CD4-positive, CD25-positive, alpha-beta regulatory T cell (primary cell): ENCODE measurements at regions not wholly inside any gene's neighbourhood (a gene's known extent, or its start where the extent isn't known, plus 50 kb on each side); places are given as distances from the start of the nearest gene placed in this dataset.

Source experiments
- ATAC-seq, 2 donors: fragments of 150-1000 bp; cut with Tn5 transposase; one replicate each; pipeline ENCODE4 v1.10.0; 2021; ENCODE audit warnings: low read depth in 2 of 2, moderate number of reproducible peaks in 2 of 2, moderate library complexity in 1 of 2
- DNase-seq, 3 donors: peaks; one replicate each; pipeline versions ENCODE4 v3.0.0 to v3.0.0-alpha.2; 2012 to 2022; ENCODE audit warnings: mixed read lengths in 1 of 3
- H3K27ac ChIP-seq: one replicate; pipeline ENCODE4 v1.7.0; 2013; ENCODE audit warnings: mild to moderate bottlenecking, low read length; ENCODE audit not compliant: insufficient read depth, poor library complexity, severe bottlenecking
- H3K27me3 ChIP-seq: one replicate; pipeline ENCODE4 v1.7.0; 2013; ENCODE audit warnings: low read length; ENCODE audit not compliant: control insufficient read depth, insufficient read depth
- H3K36me3 ChIP-seq: one replicate; pipeline ENCODE4 v1.7.0; 2013; ENCODE audit warnings: mild to moderate bottlenecking, low read length, moderate library complexity; ENCODE audit not compliant: control insufficient read depth, insufficient read depth
- H3K4me1 ChIP-seq: 2 replicates; pipeline ENCODE4 v1.7.0; 2013; ENCODE audit warnings: mild to moderate bottlenecking, low read length; ENCODE audit not compliant: insufficient read depth, control insufficient read depth, poor library complexity, severe bottlenecking
- H3K4me3 ChIP-seq: one replicate; pipeline ENCODE4 v1.7.0; 2013; ENCODE audit warnings: low read depth, mild to moderate bottlenecking, low read length, moderate library complexity
- H3K9me3 ChIP-seq, 2 experiments: 1 replicate in 1 of 2; 2 replicates in 1 of 2; pipeline ENCODE4 v1.7.0; 2013; ENCODE audit warnings: low read length in 2 of 2, mild to moderate bottlenecking in 1 of 2, moderate library complexity in 1 of 2; ENCODE audit not compliant: control insufficient read depth in 2 of 2
- H3K27ac Mint-ChIP-seq, 3 donors: one replicate each; pipeline ENCODE4 v1.8.0; 2020 to 2022; ENCODE audit warnings: mild to moderate bottlenecking in 3 of 3, mixed read lengths in 3 of 3, moderate library complexity in 2 of 3
- H3K27me3 Mint-ChIP-seq: one replicate; pipeline ENCODE4 v1.8.0; 2022; ENCODE audit warnings: mild to moderate bottlenecking, mixed read lengths
- H3K36me3 Mint-ChIP-seq: one replicate; pipeline ENCODE4 v1.8.0; 2020; ENCODE audit warnings: mixed read lengths
- H3K4me1 Mint-ChIP-seq, 4 donors: one replicate each; pipeline ENCODE4 v1.8.0; 2020 to 2022; ENCODE audit warnings: mixed read lengths in 4 of 4, mild to moderate bottlenecking in 1 of 4
- H3K4me3 Mint-ChIP-seq, 4 donors: one replicate each; pipeline ENCODE4 v1.8.0; 2020 to 2022; ENCODE audit warnings: mild to moderate bottlenecking in 4 of 4, mixed read lengths in 4 of 4, moderate library complexity in 3 of 4
- H3K9me3 Mint-ChIP-seq, 7 donors: one replicate each; pipeline ENCODE4 v1.8.0; 2020 to 2022; ENCODE audit warnings: mixed read lengths in 7 of 7, mild to moderate bottlenecking in 3 of 7, moderate library complexity in 2 of 7

DNA sequence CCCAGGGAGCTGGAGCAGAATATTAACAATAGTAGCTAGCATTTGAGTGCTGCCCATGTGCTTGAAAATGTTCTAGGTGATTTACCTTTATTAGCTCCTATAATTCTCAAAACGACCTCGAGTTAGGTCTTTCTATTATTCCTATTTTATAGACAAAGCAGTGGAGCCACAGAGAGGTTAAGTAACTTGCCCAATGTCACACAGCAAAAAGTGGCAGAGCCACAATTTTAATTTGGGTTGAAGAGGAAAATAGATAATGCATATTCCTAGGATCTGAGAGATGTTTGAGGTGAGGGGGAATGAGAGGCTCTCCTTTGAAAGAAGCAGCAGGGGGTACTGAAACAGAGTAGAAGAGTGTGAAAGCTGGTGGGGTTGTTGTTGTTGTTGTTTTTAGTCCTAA is 354.5 kb upstream of the SLC35B3 start:
- H3K36me3 ChIP-seq: no peaks in the 10 kb centered on the region
- H3K4me3 ChIP-seq: no peak overlapping the region
- H3K27me3 Mint-ChIP-seq: no peaks in the 10 kb centered on the region
- H3K4me3 Mint-ChIP-seq: no peak overlapping the region
- ATAC-seq (no peak), DNase-seq (no peak)
- H3K36me3 Mint-ChIP-seq: no peaks in the 10 kb centered on the region
- no peak overlapping the region for H3K27ac ChIP-seq
- H3K4me1 ChIP-seq: no peaks in the 10 kb centered on the region
- no peaks in the 10 kb centered on the region for H3K27me3 ChIP-seq
- H3K9me3 Mint-ChIP-seq: peaks cover 1 to 16% (median 12%) of the 10 kb centered on the region in 7 donors
- peak overlapping the region in 1 of 3 donors; percentile 50 for H3K27ac Mint-ChIP-seq
- H3K9me3 ChIP-seq: peaks cover 3 to 6% of the 10 kb centered on the region in 2 experiments
- H3K4me1 Mint-ChIP-seq: no peaks in the 10 kb centered on the region

DNA sequence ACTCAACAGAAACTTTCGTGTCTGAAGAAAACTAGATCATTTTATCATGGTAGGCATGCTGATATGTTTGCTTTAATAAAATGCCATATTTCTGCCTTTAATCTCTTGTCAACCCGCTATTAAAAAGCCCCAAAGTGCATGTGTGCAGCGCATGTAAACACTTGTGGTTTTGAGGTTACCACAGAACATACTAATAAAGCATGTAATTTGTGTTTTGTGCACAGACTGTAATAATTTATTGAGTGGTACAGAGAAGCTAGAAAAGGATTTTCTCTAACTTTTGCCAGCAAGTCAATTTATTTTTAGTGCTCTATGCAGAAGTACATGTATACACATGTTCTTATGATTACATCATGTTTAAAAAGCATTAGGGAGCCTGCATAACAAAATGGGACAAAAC is 349.9 kb upstream of the SLC35B3 start:
- H3K27me3 Mint-ChIP-seq: no peaks in the 10 kb centered on the region
- Histone ChIP-seq H3K4me3 (no peak overlapping the region), H3K36me3 (no peaks in the 10 kb centered on the region), H3K27ac (no peak overlapping the region), H3K27me3 (no peaks in the 10 kb centered on the region), H3K9me3 (peaks cover 0 to 3% of the 10 kb centered on the region in 2 experiments), H3K4me1 (no peaks in the 10 kb centered on the region)
- DNase-seq (no peak), ATAC-seq (no peak)
- no peaks in the 10 kb centered on the region for H3K4me1 Mint-ChIP-seq
- no peaks in the 10 kb centered on the region for H3K36me3 Mint-ChIP-seq
- no peak overlapping the region for H3K27ac Mint-ChIP-seq
- H3K4me3 Mint-ChIP-seq: no peak overlapping the region
- peaks cover 0 to 14% (median 5%) of the 10 kb centered on the region in 7 donors for H3K9me3 Mint-ChIP-seq

DNA sequence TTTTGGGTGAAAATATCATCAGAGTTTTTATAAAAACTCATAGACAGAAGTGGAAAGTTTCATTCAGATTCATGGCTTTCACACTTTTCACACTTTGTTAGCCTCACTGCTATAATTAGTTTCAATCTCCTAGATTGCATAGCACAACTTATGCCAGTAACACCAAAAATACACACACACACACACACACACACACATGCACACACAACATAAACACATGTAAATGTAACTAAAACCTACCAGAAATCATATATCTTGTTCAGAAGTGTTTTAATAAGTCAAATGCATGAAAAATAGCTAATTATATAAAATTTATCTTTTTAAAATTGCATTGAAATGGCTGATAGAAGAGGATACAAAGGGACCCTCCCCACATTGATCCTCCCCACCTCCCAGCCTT is 347.8 kb upstream of the SLC35B3 start:
- H3K9me3 ChIP-seq: no peaks in the 10 kb centered on the region
- no peak for ATAC-seq
- H3K9me3 Mint-ChIP-seq: peaks cover 0 to 14% (median 7%) of the 10 kb centered on the region in 7 donors

DNA sequence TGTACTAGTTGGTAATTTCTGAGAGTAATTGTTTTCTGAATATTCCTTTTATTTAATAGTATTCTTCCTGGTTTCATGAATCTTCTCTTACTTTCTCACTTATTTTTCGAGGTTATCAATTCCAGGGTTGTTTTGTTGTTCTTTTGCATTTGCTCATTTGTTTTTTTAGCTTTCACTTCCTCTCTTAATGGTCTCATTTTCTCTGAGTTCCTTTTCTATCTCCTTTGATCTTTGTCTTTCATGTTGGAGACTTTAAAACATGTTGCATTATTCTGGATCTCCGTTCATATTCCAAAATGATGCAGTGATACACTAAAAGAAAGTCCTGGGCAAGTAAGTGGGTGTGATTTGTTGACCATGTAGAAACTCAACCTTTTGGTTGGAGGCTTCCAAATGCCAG is 345.3 kb upstream of the SLC35B3 start:
- Mint-ChIP-seq H3K36me3 (no peaks in the 10 kb centered on the region), H3K9me3 (peaks cover 0 to 18% (median 8%) of the 10 kb centered on the region in 7 donors), H3K27ac (no peak overlapping the region), H3K27me3 (no peaks in the 10 kb centered on the region), H3K4me1 (no peaks in the 10 kb centered on the region), H3K4me3 (peak overlapping the region in 1 of 4 donors; percentile 15)
- Histone ChIP-seq H3K4me3 (no peak overlapping the region), H3K4me1 (no peaks in the 10 kb centered on the region), H3K9me3 (no peaks in the 10 kb centered on the region), H3K27ac (no peak overlapping the region), H3K27me3 (no peaks in the 10 kb centered on the region), H3K36me3 (no peaks in the 10 kb centered on the region)
- DNase-seq (no peak), ATAC-seq (no peak)

More for the DNA sequence above, 347.8 kb upstream of the SLC35B3 start:
- Histone ChIP-seq H3K36me3 (no peaks in the 10 kb centered on the region), H3K27ac (no peak overlapping the region), H3K27me3 (no peaks in the 10 kb centered on the region), H3K4me1 (no peaks in the 10 kb centered on the region), H3K4me3 (no peak overlapping the region)
- Mint-ChIP-seq H3K4me3 (no peak overlapping the region), H3K27ac (peak overlapping the region in 1 of 3 donors; percentile 61), H3K4me1 (no peaks in the 10 kb centered on the region), H3K36me3 (no peaks in the 10 kb centered on the region), H3K27me3 (no peaks in the 10 kb centered on the region)
- DNase-seq: no peak

DNA sequence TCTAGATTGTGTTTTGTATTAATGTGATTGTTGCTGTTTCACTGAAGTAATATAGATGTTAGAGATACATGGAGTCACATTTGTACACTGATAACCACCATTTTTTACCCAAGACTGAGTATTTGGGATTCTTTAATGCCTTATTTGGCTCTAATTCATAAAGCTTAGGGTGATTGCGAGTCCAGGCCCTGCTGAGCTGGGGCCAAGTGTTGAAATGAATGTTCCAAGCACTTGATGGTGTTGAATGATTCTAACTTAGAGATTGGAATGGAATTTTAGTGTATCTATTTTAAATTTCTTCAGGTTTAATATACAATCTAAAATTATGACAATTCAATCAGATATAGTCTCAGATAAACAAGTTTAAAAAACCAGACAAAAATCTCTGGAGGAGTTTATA is 329.4 kb upstream of the SLC35B3 start:
- Histone ChIP-seq H3K36me3 (no peaks in the 10 kb centered on the region), H3K27ac (no peak overlapping the region), H3K27me3 (no peaks in the 10 kb centered on the region), H3K4me3 (no peak overlapping the region), H3K9me3 (no peaks in the 10 kb centered on the region), H3K4me1 (no peaks in the 10 kb centered on the region)
- no peak overlapping the region for H3K27ac Mint-ChIP-seq
- H3K36me3 Mint-ChIP-seq: no peaks in the 10 kb centered on the region
- no peaks in the 10 kb centered on the region for H3K27me3 Mint-ChIP-seq
- H3K4me3 Mint-ChIP-seq: no peak overlapping the region
- H3K4me1 Mint-ChIP-seq: no peaks in the 10 kb centered on the region
- DNase-seq (no peak), ATAC-seq (no peak)
- H3K9me3 Mint-ChIP-seq: peaks cover 0 to 12% (median 4%) of the 10 kb centered on the region in 7 donors

DNA sequence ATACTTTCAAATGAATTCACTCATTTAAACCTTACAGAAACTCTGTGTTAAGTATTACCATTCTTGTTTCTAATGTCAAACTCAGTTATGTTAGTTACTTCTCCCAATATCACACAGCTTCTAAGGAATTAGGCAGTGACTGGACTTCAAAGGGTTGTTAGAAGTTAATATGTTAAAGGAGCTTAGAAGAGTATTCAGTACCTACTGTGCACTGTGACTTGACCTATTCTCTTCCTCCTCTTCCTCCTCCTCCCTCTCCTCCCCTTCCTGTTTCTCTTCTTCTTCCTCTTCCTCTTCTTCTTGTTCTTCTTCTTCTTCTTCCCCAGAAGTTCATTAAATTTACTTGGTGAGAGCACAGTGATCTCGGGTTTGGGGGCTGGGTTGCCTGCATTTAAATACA is 325.6 kb upstream of the SLC35B3 start:
- Mint-ChIP-seq H3K27me3 (no peaks in the 10 kb centered on the region), H3K4me1 (no peaks in the 10 kb centered on the region), H3K36me3 (no peaks in the 10 kb centered on the region), H3K4me3 (no peak overlapping the region), H3K9me3 (peaks cover 0 to 12% (median 4%) of the 10 kb centered on the region in 7 donors), H3K27ac (no peak overlapping the region)
- no peak overlapping the region for H3K27ac ChIP-seq
- no peak overlapping the region for H3K4me3 ChIP-seq
- no peak for DNase-seq
- H3K27me3 ChIP-seq: no peaks in the 10 kb centered on the region
- no peak for ATAC-seq
- H3K9me3 ChIP-seq: no peaks in the 10 kb centered on the region
- H3K36me3 ChIP-seq: no peaks in the 10 kb centered on the region
- no peaks in the 10 kb centered on the region for H3K4me1 ChIP-seq

DNA sequence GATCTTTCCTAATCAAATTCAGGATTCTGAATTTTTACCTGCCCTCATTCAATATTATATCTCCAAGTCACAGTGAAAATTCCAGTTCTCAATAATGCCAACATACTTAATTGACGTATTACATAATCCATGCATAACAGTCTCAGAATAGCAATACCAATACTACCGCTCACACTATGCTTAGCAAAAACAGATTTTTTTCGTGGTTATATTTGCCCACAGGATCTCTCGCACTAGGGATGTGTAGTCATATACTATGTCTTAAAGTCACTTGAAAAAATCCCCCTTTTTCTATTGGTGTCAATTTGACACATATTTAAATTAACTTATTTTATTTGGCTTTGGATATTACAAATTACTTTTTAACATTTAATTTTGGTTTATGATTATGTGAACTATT is 323.1 kb upstream of the SLC35B3 start:
- H3K4me3 Mint-ChIP-seq: no peak overlapping the region
- H3K27me3 ChIP-seq: no peaks in the 10 kb centered on the region
- H3K36me3 ChIP-seq: no peaks in the 10 kb centered on the region
- no peaks in the 10 kb centered on the region for H3K36me3 Mint-ChIP-seq
- no peak overlapping the region for H3K27ac ChIP-seq
- no peaks in the 10 kb centered on the region for H3K4me1 Mint-ChIP-seq
- H3K27ac Mint-ChIP-seq: no peak overlapping the region
- DNase-seq: no peak
- H3K9me3 ChIP-seq: no peaks in the 10 kb centered on the region
- H3K4me1 ChIP-seq: no peaks in the 10 kb centered on the region
- peaks cover 0 to 13% (median 3%) of the 10 kb centered on the region in 7 donors for H3K9me3 Mint-ChIP-seq
- ATAC-seq: no peak
- H3K27me3 Mint-ChIP-seq: no peaks in the 10 kb centered on the region
- H3K4me3 ChIP-seq: no peak overlapping the region

DNA sequence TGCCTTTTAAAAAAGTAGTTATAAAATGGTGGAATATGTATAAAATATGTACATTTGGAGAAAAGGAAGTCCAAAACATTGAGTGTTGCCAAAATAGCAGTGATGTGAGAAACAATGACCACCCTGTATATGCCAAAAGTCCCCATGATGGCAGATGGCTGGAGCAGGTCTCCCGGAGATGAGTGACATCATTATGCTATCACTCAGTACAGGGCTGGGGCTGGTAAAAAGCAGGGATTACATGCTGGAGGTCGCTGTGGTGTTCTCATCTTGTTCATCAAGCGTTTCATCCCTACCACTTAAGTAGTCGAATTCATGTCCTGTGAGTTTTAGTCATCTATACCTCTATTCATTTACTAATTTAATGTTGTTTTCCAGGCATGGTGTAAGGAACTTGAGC is 315.3 kb upstream of the SLC35B3 start:
- no peak overlapping the region for H3K27ac Mint-ChIP-seq
- H3K4me1 Mint-ChIP-seq: no peaks in the 10 kb centered on the region
- no peak for ATAC-seq
- H3K36me3 ChIP-seq: no peaks in the 10 kb centered on the region
- H3K36me3 Mint-ChIP-seq: no peaks in the 10 kb centered on the region
- H3K9me3 Mint-ChIP-seq: peaks cover 1 to 10% (median 8%) of the 10 kb centered on the region in 7 donors
- H3K27me3 ChIP-seq: no peaks in the 10 kb centered on the region
- no peak overlapping the region for H3K27ac ChIP-seq
- no peak overlapping the region for H3K4me3 ChIP-seq
- no peak overlapping the region for H3K4me3 Mint-ChIP-seq
- no peaks in the 10 kb centered on the region for H3K27me3 Mint-ChIP-seq
- no peaks in the 10 kb centered on the region for H3K9me3 ChIP-seq
- no peak for DNase-seq
- H3K4me1 ChIP-seq: no peaks in the 10 kb centered on the region
